Neuronal stem cell (in vitro differentiated cells): ENCODE measurements at regions not wholly inside any gene's neighbourhood (a gene's known extent, or its start where the extent isn't known, plus 50 kb on each side); places are given as distances from the start of the nearest gene placed in this dataset.

Experiments
- DNase-seq: peaks from one replicate; pipeline ENCODE4 v3.0.0-alpha.2; 2013; ENCODE audit warnings: low spot score
- H2AFZ ChIP-seq: one replicate; pipeline ENCODE4 v1.6.1; 2013; ENCODE audit warnings: mild to moderate bottlenecking, low read length, inconsistent platforms
- H2AK5ac ChIP-seq: 2 replicates; pipeline ENCODE4 v1.6.1; 2013; ENCODE audit warnings: low read depth, mild to moderate bottlenecking, inconsistent platforms, low read length, moderate library complexity, mixed read lengths
- H2BK120ac ChIP-seq: 2 replicates; pipeline ENCODE4 v1.6.1; 2013; ENCODE audit warnings: low read depth, mild to moderate bottlenecking, inconsistent platforms, low read length, moderate library complexity, mixed read lengths
- H2BK12ac ChIP-seq: one replicate; pipeline ENCODE4 v1.6.1; 2013; ENCODE audit warnings: low read length, inconsistent platforms
- H2BK15ac ChIP-seq: 2 replicates; pipeline ENCODE4 v1.6.1; 2013; ENCODE audit warnings: mild to moderate bottlenecking, low read length, inconsistent platforms, mixed read lengths
- H2BK5ac ChIP-seq: one replicate; pipeline ENCODE4 v1.6.1; 2013; ENCODE audit warnings: inconsistent platforms, mild to moderate bottlenecking, low read length, moderate library complexity
- H3K14ac ChIP-seq: one replicate; pipeline ENCODE4 v1.6.1; 2013; ENCODE audit warnings: low read length, inconsistent platforms
- H3K18ac ChIP-seq: 2 replicates; pipeline ENCODE4 v1.6.1; 2013; ENCODE audit warnings: low read length, inconsistent platforms
- H3K23ac ChIP-seq: 2 replicates; pipeline ENCODE4 v1.6.1; 2013; ENCODE audit warnings: low read depth, mild to moderate bottlenecking, mixed read lengths, low read length, inconsistent platforms; ENCODE audit not compliant: poor library complexity
- H3K27ac ChIP-seq: replicated peaks from 3 replicates; pipeline ENCODE4 v1.5.1; 2013; ENCODE audit warnings: low read length, inconsistent platforms
- H3K27me3 ChIP-seq, 3 experiments: 2 replicates each; pipeline ENCODE4 v1.6.1; 2013; ENCODE audit warnings: low read length in 3 of 3, mild to moderate bottlenecking in 2 of 3, inconsistent platforms in 1 of 3, low read depth in 1 of 3, mixed read lengths in 1 of 3, moderate library complexity in 1 of 3; ENCODE audit not compliant: control insufficient read depth in 3 of 3, insufficient read depth in 3 of 3
- H3K36me3 ChIP-seq, 2 donors: replicated peaks in 1 of 2; 2 replicates each; pipeline ENCODE4 v1.6.1; 2013; ENCODE audit warnings: low read length in 2 of 2; ENCODE audit not compliant: control insufficient read depth in 2 of 2, insufficient read depth in 2 of 2
- H3K4ac ChIP-seq: 2 replicates; pipeline ENCODE4 v1.6.1; 2013; ENCODE audit warnings: inconsistent platforms, mild to moderate bottlenecking, low read length, moderate library complexity
- H3K4me1 ChIP-seq, 2 donors: 1 replicate in 1 of 2; 2 replicates in 1 of 2; pipeline ENCODE4 v1.6.1; 2013; ENCODE audit warnings: low read length in 2 of 2, low read depth in 1 of 2; ENCODE audit not compliant: control insufficient read depth in 2 of 2, insufficient read depth in 1 of 2
- H3K4me2 ChIP-seq: one replicate; pipeline ENCODE4 v1.6.1; 2013; ENCODE audit warnings: mild to moderate bottlenecking, low read length, inconsistent platforms; ENCODE audit not compliant: insufficient read depth, poor library complexity, severe bottlenecking
- H3K4me3 ChIP-seq, 2 donors: 2 replicates each; pipeline ENCODE4 v1.5.1; 2013; ENCODE audit warnings: low read length in 2 of 2, mild to moderate bottlenecking in 2 of 2, inconsistent platforms in 1 of 2, moderate library complexity in 1 of 2
- H3K79me1 ChIP-seq: one replicate; pipeline ENCODE4 v1.6.1; 2013; ENCODE audit warnings: low read depth, mild to moderate bottlenecking, inconsistent platforms, low read length, moderate library complexity
- H3K9ac ChIP-seq: one replicate; pipeline ENCODE4 v1.6.1; 2013; ENCODE audit warnings: mild to moderate bottlenecking, low read depth, low read length, inconsistent platforms; ENCODE audit not compliant: poor library complexity
- H3K9me3 ChIP-seq, 2 donors: replicated peaks in 1 of 2; 2 replicates each; pipeline versions ENCODE3 to v1.6.1; 2013; ENCODE audit warnings: low read length in 2 of 2, mild to moderate bottlenecking in 2 of 2, inconsistent platforms in 1 of 2, low read depth in 1 of 2, mixed read lengths in 1 of 2, moderate library complexity in 1 of 2; ENCODE audit not compliant: control insufficient read depth in 2 of 2, insufficient read depth in 1 of 2
- H4K8ac ChIP-seq: one replicate; pipeline ENCODE4 v1.6.1; 2013; ENCODE audit warnings: low read depth, mild to moderate bottlenecking, inconsistent platforms, low read length, moderate library complexity
- H4K91ac ChIP-seq: one replicate; pipeline ENCODE4 v1.6.1; 2013; ENCODE audit warnings: low read length, low read depth, mild to moderate bottlenecking, inconsistent platforms; ENCODE audit not compliant: poor library complexity
- WGBS, 2 donors: extraction: QIAGEN DNeasy Blood & Tissue Kit; methylation state at CpG; one replicate each; pipeline ENCODE4 v1.1.7; 2013; ENCODE audit warnings: missing lambda C conversion rate in 2 of 2, mixed read lengths in 1 of 2; ENCODE audit not compliant: insufficient read length in 2 of 2, insufficient replicate concordance in 1 of 2; ENCODE audit errors: extremely low coverage in 2 of 2; 5-methylcytosine and 5-hydroxymethylcytosine counted together

GRCh38 chr7:145951566-145951965 lies 165.0 kb upstream of the CNTNAP2 start:
- H2BK12ac ChIP-seq = no peak overlapping the region
- no peak overlapping the region for H3K27ac ChIP-seq
- H2BK120ac ChIP-seq = no peak overlapping the region
- no peaks in the 10 kb centered on the region for H3K79me1 ChIP-seq
- no peaks in the 10 kb centered on the region for H3K36me3 ChIP-seq
- H3K14ac ChIP-seq = no peak overlapping the region
- H3K27me3 ChIP-seq = no peaks in the 10 kb centered on the region
- no peak overlapping the region for H3K4me3 ChIP-seq
- H3K9me3 ChIP-seq = no peaks in the 10 kb centered on the region
- DNase-seq = no peak
- no CpG with 5 or more reads among the region's 1 CpG for WGBS, 2 donors
- H2BK15ac ChIP-seq = no peak overlapping the region
- no peak overlapping the region for H3K4ac ChIP-seq
- no peak overlapping the region for H3K23ac ChIP-seq
- H3K18ac ChIP-seq = no peak overlapping the region
- H3K9ac ChIP-seq = no peak overlapping the region
- H2BK5ac ChIP-seq = no peak overlapping the region
- no peak overlapping the region for H2AFZ ChIP-seq
- H3K4me2 ChIP-seq = no peak overlapping the region
- H4K8ac ChIP-seq = no peak overlapping the region
- H3K4me1 ChIP-seq = no peaks in the 10 kb centered on the region
- H4K91ac ChIP-seq = no peak overlapping the region
- H2AK5ac ChIP-seq = no peak overlapping the region

- no peak overlapping the region for H3K27ac ChIP-seq
- no peak overlapping the region for H2BK15ac ChIP-seq
- H3K23ac ChIP-seq = no peak overlapping the region
- no peak overlapping the region for H3K4me3 ChIP-seq
- no peak overlapping the region for H3K14ac ChIP-seq
- H3K27me3 ChIP-seq = no peaks in the 10 kb centered on the region
- no peaks in the 10 kb centered on the region for H3K9me3 ChIP-seq
- H3K4me2 ChIP-seq = no peak overlapping the region
- no peak overlapping the region for H4K91ac ChIP-seq
- H4K8ac ChIP-seq = no peak overlapping the region
- WGBS, 2 donors = no CpG with 5 or more reads among the region's 1 CpG
- no peaks in the 10 kb centered on the region for H3K4me1 ChIP-seq
- no peak overlapping the region for H3K9ac ChIP-seq
- H3K79me1 ChIP-seq = no peaks in the 10 kb centered on the region
- no peak overlapping the region for H2AFZ ChIP-seq
- H2BK120ac ChIP-seq = no peak overlapping the region
- H2AK5ac ChIP-seq = no peak overlapping the region
- H3K4ac ChIP-seq = no peak overlapping the region
- no peak overlapping the region for H2BK12ac ChIP-seq
- no peaks in the 10 kb centered on the region for H3K36me3 ChIP-seq
- no peak for DNase-seq
- H2BK5ac ChIP-seq = no peak overlapping the region
- H3K18ac ChIP-seq = no peak overlapping the region
These were observed 187.7 kb upstream of the CNTNAP2 start for GRCh38 chr7:145928937-145929336.

- no peak overlapping the region for H3K9ac ChIP-seq
- H2AFZ ChIP-seq = no peak overlapping the region
- no peak overlapping the region for H4K91ac ChIP-seq
- no peak overlapping the region for H2BK15ac ChIP-seq
- no peaks in the 10 kb centered on the region for H3K36me3 ChIP-seq
- H3K4me1 ChIP-seq = no peaks in the 10 kb centered on the region
- DNase-seq = no peak
- no peaks in the 10 kb centered on the region for H3K27me3 ChIP-seq
- no peak overlapping the region for H3K18ac ChIP-seq
- H3K9me3 ChIP-seq = peaks cover 0 to 3% of the 10 kb centered on the region in 2 donors
- no peak overlapping the region for H3K4me2 ChIP-seq
- no peak overlapping the region for H4K8ac ChIP-seq
- H3K79me1 ChIP-seq = no peaks in the 10 kb centered on the region
- no peak overlapping the region for H2BK120ac ChIP-seq
- H2AK5ac ChIP-seq = no peak overlapping the region
- no peak overlapping the region for H3K23ac ChIP-seq
- no CpG with 5 or more reads among the region's 1 CpG for WGBS, 2 donors
- no peak overlapping the region for H3K4me3 ChIP-seq
- no peak overlapping the region for H2BK5ac ChIP-seq
- H3K27ac ChIP-seq = no peak overlapping the region
- H3K4ac ChIP-seq = no peak overlapping the region
- no peak overlapping the region for H2BK12ac ChIP-seq
- H3K14ac ChIP-seq = no peak overlapping the region
These were observed 196.9 kb upstream of the CNTNAP2 start for GRCh38 chr7:145919712-145920111.

- no peak overlapping the region for H2BK120ac ChIP-seq
- H3K27ac ChIP-seq = no peak overlapping the region
- no peak overlapping the region for H2BK15ac ChIP-seq
- no peak overlapping the region for H3K4me2 ChIP-seq
- H3K9me3 ChIP-seq = peaks cover 0 to 3% of the 10 kb centered on the region in 2 donors
- DNase-seq = no peak
- H3K4ac ChIP-seq = no peak overlapping the region
- no peak overlapping the region for H3K18ac ChIP-seq
- H2AK5ac ChIP-seq = no peak overlapping the region
- no peak overlapping the region for H4K8ac ChIP-seq
- H3K4me1 ChIP-seq = no peaks in the 10 kb centered on the region
- no CpG with 5 or more reads among the region's 8 CpGs for WGBS, 2 donors
- no peak overlapping the region for H3K14ac ChIP-seq
- no peaks in the 10 kb centered on the region for H3K27me3 ChIP-seq
- H2BK5ac ChIP-seq = no peak overlapping the region
- H3K4me3 ChIP-seq = no peak overlapping the region
- no peak overlapping the region for H2BK12ac ChIP-seq
- no peak overlapping the region for H2AFZ ChIP-seq
- no peaks in the 10 kb centered on the region for H3K79me1 ChIP-seq
- H3K23ac ChIP-seq = no peak overlapping the region
- no peak overlapping the region for H4K91ac ChIP-seq
- no peak overlapping the region for H3K9ac ChIP-seq
- H3K36me3 ChIP-seq = no peaks in the 10 kb centered on the region
These were observed 199.8 kb upstream of the CNTNAP2 start for GRCh38 chr7:145916776-145917175.
